T-helper 17 cell (primary cell): ENCODE measurements at regions not wholly inside any gene's neighbourhood (a gene's known extent, or its start where the extent isn't known, plus 50 kb on each side); places are given as distances from the start of the nearest gene placed in this dataset.

Experiments used
- ATAC-seq: fragments of 150-1000 bp; cut with Tn5 transposase; 2 replicates; pipeline ENCODE4 v1.10.0; 2021; ENCODE audit warnings: mild to moderate bottlenecking, moderate library complexity
- DNase-seq, 3 donors: peaks; one replicate each; pipeline versions ENCODE4 v3.0.0 to v3.0.0-alpha.2; 2020 to 2021
- H3K9me3 ChIP-seq: one replicate; pipeline ENCODE4 v1.7.0; 2013; ENCODE audit warnings: low read length, mild to moderate bottlenecking; ENCODE audit not compliant: control insufficient read depth, poor library complexity, severe bottlenecking
- H3K27ac Mint-ChIP-seq: one replicate; pipeline ENCODE4 v1.8.0; 2022; ENCODE audit warnings: mild to moderate bottlenecking, moderate library complexity, mixed read lengths
- H3K27me3 Mint-ChIP-seq: one replicate; pipeline ENCODE4 v1.8.0; 2022; ENCODE audit warnings: mixed read lengths
- H3K36me3 Mint-ChIP-seq: one replicate; pipeline ENCODE4 v1.8.0; 2022; ENCODE audit warnings: low read depth, mixed read lengths
- H3K4me1 Mint-ChIP-seq: one replicate; pipeline ENCODE4 v1.8.0; 2022; ENCODE audit warnings: mild to moderate bottlenecking, mixed read lengths
- H3K4me3 Mint-ChIP-seq: one replicate; pipeline ENCODE4 v1.8.0; 2022; ENCODE audit warnings: mild to moderate bottlenecking, moderate library complexity, mixed read lengths

DNA sequence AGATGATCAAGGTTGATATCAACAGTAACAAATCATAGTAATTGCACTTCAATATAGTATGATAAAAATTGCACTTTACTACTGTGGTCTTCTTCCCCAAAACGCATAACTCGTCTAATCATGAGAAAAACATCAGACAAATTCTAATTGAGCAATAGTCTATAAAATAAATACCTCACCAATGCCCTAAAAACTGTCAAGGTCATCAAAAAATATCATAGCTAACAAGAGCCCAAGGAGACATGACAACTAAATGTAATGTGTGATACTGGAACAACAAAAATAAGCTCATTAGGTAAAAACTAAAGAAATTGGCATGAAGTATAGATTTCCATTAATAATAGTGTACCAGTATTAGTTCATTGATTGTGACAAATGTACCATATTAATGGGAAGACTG lies 85.6 kb upstream of the LRRC3B start:
- H3K36me3 Mint-ChIP-seq, result no peaks in the 10 kb centered on the region
- H3K4me3 Mint-ChIP-seq, result no peak overlapping the region
- no peak for ATAC-seq
- DNase-seq, result no peak
- H3K9me3 ChIP-seq, result no peaks in the 10 kb centered on the region
- no peaks in the 10 kb centered on the region for H3K4me1 Mint-ChIP-seq
- H3K27me3 Mint-ChIP-seq, result no peaks in the 10 kb centered on the region
- H3K27ac Mint-ChIP-seq, result no peak overlapping the region

DNA sequence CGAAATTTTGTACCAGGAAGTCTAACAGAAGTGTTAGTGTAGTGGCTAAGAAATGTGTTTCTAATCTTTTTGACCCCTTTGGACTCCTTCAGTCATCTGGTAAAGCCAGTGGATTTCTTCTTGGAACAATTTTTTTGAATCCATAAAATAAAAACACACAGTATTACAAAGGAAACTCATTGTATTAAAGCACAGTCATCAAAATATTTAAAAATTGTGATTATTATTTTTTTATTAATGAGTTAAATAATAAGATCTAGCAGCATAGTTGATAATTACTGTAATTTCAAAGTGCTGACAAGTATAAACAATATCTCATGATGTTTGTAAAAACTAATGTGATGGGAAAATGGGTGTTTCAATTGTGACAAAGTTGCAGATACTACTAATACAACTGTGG lies 72.2 kb upstream of the LRRC3B start:
- Mint-ChIP-seq H3K4me3 (no peak overlapping the region), H3K36me3 (no peaks in the 10 kb centered on the region), H3K27ac (no peak overlapping the region), H3K4me1 (no peaks in the 10 kb centered on the region), H3K27me3 (no peaks in the 10 kb centered on the region)
- no peaks in the 10 kb centered on the region for H3K9me3 ChIP-seq
- ATAC-seq, result no peak
- DNase-seq, result no peak

DNA sequence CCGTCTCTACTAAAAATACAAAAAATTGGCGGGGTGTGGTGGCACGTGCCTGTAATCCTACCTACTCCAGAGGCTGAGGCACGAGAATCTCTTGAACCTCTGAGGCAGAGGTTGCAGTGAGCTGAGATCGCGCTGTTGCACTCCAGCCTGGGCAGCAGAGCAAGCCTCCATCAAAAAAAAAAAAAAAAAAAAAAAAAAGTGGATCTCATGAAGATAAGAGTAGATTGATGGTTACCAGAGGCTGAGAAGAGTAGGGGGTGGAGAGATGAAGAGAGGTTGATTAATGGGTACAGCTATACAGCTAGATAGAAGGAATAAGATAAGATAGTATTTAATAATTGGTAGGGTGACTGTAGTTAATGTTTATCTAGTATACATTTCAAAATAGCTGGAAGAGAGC lies 65.9 kb upstream of the LRRC3B start:
- no peaks in the 10 kb centered on the region for H3K4me1 Mint-ChIP-seq
- no peaks in the 10 kb centered on the region for H3K36me3 Mint-ChIP-seq
- H3K27ac Mint-ChIP-seq, result no peak overlapping the region
- H3K27me3 Mint-ChIP-seq, result no peaks in the 10 kb centered on the region
- no peak for ATAC-seq
- DNase-seq, result no peak
- H3K9me3 ChIP-seq, result no peaks in the 10 kb centered on the region
- H3K4me3 Mint-ChIP-seq, result no peak overlapping the region

DNA sequence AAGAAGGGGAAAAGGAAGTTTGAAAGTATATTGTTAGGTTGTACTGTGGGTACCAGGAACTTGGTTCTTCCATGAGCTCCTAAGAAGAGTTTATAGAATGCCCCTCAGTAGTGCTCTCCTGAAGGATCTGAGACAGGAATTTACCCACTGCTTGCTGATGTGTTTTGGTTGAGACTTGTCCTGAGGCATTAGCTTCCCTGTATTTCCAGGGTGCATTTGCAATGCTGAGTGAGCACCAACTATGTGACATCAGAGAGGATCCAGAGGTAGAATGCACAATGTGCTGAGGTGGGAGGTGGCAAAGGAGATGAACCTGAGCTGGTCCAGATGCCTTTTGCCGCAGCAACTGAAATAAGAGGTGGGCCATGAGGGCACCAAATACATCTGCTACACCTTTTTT lies 64.3 kb upstream of the LRRC3B start:
- DNase-seq, result no peak
- H3K4me1 Mint-ChIP-seq, result no peaks in the 10 kb centered on the region
- H3K27ac Mint-ChIP-seq, result no peak overlapping the region
- ATAC-seq, result no peak
- no peaks in the 10 kb centered on the region for H3K9me3 ChIP-seq
- no peaks in the 10 kb centered on the region for H3K27me3 Mint-ChIP-seq
- no peaks in the 10 kb centered on the region for H3K36me3 Mint-ChIP-seq
- no peak overlapping the region for H3K4me3 Mint-ChIP-seq

DNA sequence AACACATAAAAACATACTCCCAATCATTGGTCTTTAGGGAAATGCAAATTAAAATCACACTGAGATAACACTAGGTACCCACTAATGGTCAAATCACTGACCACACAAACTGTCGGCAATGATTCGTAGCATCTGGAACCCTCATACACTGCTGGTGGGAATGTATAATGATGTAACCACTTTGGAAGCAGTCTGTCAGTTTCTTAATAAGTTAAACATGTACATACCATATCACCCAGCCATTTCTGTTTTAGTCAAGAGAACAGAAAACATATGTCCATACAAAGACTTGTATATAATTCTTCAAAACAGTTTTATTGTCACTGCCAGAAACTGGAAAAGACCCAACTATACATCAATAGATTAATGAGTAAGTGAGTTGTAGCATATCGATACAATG lies 63.3 kb upstream of the LRRC3B start:
- DNase-seq (no peak), ATAC-seq (no peak)
- Mint-ChIP-seq H3K27ac (no peak overlapping the region), H3K27me3 (no peaks in the 10 kb centered on the region), H3K36me3 (no peaks in the 10 kb centered on the region), H3K4me3 (no peak overlapping the region), H3K4me1 (no peaks in the 10 kb centered on the region)
- H3K9me3 ChIP-seq, result no peaks in the 10 kb centered on the region

DNA sequence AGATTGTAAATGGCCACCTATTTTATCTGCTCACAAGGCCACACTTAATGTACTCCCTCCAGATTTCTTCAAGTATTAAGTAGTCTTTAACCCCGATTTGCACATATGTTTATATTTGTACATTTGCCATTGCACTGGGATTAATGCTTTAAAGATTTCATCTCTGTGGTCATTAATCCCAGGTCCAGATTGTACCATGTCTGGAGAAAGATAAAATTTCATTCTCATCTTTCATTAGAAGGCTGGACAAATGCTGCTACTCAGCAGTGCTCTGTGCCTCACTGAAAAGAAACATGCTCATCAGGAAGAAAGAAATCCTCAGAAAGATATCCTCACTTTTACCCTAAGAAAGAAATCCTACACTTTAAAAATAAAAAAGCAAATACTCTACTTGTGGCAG lies 62.5 kb upstream of the LRRC3B start:
- no peaks in the 10 kb centered on the region for H3K4me1 Mint-ChIP-seq
- no peaks in the 10 kb centered on the region for H3K27me3 Mint-ChIP-seq
- no peak overlapping the region for H3K27ac Mint-ChIP-seq
- no peaks in the 10 kb centered on the region for H3K36me3 Mint-ChIP-seq
- DNase-seq, result no peak
- H3K4me3 Mint-ChIP-seq, result no peak overlapping the region
- ATAC-seq, result no peak
- H3K9me3 ChIP-seq, result no peaks in the 10 kb centered on the region

DNA sequence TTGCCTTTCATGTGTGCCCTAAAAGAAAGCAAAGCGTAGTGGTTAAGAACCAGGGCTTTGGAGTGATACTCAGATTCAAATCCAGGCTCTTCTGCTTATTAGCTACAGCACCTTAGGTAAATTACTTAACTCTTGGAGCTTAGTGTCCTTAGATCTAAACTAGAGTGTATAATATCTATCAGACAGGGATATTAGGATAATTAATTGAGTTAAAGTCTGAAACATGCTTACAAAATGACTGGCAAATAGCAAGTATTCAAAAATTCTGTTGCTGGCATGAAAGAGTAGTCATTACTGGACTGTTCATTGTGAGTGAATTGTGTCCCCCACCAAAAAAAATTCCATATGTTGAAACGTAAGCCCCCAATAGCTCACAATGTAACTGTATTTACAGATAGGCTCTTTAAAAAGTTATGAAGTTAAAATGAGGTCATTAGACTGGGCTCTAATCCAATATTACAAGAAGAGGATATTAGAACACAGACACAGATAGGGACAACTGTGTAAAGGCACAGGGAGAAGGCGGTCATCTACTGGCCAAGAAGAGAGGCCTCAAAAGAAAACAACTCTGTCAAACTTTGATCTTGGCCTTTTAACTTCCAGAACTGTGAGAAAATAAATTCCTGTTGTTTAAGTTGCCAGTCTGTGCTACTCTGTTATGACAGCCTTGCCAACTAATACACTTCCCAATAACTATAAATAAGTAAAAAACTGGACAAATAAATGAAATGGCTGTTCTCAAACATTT lies 60.4 kb upstream of the LRRC3B start:
- Mint-ChIP-seq H3K4me3 (no peak overlapping the region), H3K27ac (no peak overlapping the region), H3K36me3 (no peaks in the 10 kb centered on the region), H3K4me1 (no peaks in the 10 kb centered on the region), H3K27me3 (no peaks in the 10 kb centered on the region)
- ATAC-seq, result no peak
- DNase-seq, result no peak
- no peaks in the 10 kb centered on the region for H3K9me3 ChIP-seq
